NCI-H526 treated with DMSO at 0.1 percent for 48 hours (cell line): ENCODE measurements at regions not wholly inside any gene's neighbourhood (a gene's known extent, or its start where the extent isn't known, plus 50 kb on each side); places are given as distances from the start of the nearest gene placed in this dataset.
A peak's percentile ranks its signal among the peaks of the same experiment; 100 is the strongest.
"Not testable (repeated sequence)": the region's sequence is repeated elsewhere in the genome, so short reads cannot be mapped to it uniquely, and the experiment has no call there.

Experiments used
- DNase-seq: peaks from one replicate; lab custom pipeline; 2025; lab: John Stamatoyannopoulos, UW

DNA sequence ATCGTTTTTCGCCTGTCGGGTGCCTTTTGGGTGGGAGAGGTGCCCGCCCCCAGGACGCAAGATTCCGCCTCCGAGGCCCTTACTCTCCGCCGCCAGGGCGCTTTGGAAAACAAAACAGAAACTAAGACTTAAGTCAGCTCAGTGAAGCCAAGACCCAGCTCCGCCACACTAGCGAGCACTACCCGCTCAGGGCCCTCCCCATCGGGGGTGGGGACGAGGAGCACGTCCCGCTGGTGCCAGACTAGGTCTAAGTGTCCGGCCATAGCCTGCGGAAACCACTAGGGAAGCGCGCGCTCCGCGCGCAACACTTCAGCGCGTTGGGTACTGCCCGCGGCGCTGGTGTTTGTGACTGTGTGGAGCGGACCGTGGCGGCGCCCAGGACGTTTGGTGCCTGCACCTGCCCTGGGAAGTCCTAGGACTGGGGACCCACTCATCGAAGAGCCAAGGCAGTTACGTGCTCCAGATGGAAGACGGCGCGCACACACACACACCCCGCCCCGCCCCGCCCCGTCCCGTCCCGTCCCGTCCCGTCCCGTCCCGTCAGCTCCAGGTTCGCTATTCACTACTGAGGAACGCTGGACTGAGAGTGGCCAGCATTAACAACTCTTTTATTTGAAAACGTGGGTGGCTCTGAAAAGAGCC lies 57.6 kb upstream of the BOLA1 start:
- not testable (repeated sequence) for DNase-seq

DNA sequence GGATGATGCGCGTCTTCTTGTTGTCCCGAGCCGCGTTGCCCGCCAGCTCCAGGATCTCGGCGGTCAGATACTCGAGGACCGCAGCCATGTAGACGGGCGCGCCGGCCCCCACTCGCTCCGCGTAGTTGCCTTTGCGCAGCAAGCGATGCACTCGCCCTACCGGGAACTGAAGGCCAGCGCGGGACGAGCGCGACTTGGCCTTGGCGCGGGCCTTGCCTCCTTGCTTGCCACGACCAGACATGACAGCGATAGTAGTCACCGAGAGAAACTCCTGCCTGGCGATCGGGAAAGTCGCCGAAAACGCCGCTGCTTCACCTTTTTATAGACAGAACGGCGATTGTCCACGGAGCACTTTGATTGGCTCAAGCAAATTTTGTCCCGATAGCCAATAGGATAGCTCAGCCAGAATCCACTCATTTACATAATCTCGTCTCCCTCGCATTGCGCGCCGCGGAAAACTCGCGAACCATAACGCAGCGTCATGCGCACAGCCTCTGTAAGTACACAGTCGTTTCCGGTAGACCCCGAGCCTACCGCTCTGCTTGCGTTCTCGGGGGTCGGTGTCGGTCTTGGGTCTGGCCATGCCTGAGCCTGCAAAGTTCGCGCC lies 56.8 kb upstream of the BOLA1 start:
- not testable (repeated sequence) for DNase-seq

DNA sequence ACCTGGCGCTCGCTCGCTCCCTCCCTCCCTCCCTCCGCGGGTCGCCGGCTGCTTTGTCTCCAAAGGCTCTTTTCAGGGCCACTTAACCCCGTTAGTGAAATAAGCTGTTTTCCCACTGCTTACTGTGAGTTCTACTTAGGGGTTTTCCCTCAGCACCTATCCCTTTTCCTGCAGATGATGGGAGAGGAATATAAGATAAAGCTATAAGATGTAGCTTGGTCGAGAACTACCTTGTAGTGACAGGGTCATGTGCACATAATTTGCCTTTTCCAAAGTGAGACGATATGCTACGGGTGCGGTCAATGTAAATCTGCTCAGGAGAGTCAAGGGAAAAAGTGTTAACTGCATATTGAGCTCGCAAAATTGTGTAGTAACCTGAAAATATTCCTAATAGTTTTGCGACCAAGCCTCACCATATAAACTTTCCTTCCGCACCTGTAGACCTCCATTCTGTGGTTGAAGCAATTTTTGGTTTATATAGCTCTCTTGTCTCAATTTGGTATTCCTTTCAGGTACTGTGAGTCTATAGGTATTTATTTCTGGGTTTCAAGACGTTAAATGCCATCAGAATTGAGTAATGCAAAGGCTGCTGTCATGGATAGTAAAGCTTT lies 55.8 kb upstream of the BOLA1 start:
- peak; percentile 81 for DNase-seq

DNA sequence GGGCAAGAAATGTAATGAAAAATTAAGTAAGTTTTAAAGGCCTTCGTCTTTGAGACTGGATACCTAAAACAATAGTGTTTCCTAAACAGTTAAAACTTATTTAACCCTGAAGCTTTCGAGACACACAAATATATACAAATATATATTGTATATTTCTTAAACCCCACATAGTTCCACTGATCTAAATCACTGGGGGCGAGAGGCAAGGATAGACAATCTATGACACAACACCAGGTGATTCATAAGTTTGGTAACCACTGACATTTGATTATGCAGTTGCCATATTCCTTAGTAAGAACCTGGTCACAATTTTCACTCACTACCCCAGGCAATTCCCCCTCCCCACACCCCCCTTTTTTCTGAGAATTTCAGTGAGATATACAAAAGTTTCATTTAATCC lies 55.3 kb upstream of the BOLA1 start:
- DNase-seq: peak; percentile 59

DNA sequence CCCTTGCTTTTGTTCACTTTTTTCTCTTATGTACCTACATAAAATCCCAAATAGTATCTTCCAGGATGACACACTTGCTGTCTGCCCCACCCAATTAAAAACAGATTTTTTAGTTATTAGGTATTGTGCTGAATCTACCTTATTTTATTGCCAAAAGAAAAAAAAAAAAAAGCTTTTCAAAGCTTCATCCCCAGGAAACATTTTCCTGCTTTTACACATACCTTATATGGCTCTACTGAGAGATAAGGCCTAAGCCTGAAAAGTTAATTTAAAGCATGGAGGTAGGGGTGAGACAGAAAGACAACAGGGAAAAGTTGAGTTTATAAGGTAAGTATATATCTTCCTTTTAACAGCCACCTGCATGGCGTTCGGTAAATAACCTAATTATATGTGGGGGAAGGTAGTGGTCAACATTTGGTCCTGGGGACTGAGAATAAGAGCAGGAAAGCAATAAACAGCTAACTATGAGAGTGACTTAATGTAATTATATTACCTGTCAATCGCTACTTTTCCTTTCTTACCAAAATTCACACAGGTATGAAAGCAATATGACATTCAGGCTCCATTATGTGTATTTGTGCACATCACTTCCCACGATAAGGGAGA lies 54.6 kb upstream of the BOLA1 start:
- DNase-seq: no peak

DNA sequence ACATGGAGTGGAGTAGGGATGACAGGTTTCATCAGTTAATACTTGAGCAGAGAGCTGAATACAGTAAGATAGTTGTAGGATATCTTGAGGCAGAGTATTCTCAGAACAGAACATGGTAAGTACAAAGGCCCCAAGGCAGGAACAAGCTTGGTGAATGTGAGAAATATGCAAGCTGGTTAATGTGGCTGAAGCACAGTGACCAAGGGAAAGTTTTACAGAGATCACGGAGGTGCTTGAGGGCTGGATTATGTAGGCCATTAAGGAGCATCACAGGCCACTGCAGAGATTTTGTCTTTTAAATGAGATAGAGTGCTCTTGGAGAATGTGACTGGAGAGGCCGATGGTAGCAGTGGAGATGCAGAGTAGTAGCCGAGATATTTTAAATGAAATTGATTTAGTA lies 54.0 kb upstream of the BOLA1 start:
- no peak for DNase-seq

DNA sequence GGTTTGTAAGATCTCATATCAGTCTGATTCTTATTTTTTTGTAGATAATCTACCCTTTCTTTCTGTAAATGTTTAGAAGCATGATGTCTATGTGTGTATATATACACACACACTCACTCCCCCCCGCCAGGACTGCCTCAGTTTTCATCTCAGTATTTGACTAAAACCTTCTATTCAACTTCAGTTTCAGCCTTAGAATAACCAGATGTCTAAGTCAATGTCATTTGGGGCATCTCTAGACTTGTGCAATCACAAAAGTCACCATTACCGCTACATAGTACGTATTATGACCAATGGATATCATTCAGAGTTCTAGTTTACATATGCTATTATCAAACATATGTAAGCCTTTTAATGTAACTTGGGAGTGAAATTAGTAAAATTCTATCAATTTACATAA lies 53.3 kb upstream of the BOLA1 start:
- no peak for DNase-seq

DNA sequence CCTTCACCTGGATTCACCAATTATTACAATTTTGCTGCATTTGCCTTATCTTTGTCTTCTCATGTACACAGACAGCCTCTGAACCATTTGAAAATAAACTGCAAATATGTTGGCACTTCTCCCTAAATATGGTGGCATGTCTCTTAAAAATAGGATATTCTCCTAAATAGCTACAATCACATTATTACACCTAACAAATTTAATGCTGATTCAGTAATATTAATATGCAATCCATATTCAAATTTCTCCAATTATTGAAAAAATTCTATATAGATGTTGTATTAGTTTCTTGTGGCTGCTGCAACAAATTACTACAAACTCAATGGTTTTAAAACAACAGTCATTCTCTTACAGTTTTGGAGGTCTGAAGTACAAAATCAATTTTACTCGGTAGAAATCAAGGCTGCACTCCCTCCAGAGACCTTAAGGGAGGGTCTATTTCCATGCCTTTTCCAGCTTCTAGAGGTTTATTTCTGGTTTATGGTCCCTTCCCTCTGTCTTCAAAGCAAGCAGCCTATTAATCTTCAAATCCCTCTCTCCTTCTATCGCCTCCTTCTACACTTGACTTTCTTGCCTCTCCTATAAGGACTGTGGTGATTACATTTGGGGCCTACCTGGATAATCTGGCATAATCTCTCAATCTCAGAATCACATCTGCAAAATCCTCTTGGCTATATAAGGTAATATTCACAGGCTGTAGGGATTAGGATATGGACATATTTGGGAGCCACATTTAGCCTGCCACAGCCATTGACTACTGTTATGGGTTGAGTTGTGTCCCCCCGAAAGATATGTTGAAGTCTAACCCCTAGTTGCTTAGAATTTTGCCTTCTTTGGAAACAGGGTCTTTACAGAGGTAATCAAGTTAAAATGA lies 52.5 kb upstream of the BOLA1 start:
- no peak for DNase-seq

DNA sequence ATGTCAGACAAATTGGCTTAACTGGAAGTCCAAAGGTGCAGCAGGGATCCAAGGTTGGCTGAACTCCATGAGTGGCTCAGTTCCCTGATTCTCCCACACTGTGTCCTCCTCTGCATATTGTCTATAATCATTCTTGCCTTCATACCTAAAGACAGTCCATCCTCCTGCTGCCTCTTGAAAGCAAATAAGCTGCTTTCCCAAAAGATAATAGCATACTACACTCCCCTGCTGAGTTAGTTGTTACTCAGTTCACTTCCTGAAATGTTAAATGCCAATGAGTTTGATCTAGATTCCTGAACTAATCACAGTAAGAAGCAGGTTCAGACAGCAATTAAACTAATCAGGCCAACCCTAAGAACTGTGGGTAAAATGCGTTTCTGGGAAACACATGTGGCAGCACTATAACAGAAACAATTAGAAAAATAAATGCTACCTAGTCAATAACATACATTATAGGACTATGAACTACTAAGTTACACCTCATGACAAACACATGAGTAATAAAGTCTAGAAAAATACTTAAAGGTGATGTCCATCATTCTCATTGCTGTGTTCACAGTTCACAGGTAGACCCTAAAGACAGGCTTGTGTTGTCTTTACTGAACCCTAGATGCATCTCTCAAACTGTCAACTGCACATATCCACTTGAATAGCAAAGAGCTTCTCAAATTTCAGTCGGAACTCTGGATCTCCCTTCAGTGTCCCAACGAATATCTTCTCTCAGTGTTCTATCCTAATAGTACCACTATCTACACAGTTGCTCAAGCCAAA lies 50.8 kb upstream of the BOLA1 start:
- DNase-seq: peak; percentile 77

DNA sequence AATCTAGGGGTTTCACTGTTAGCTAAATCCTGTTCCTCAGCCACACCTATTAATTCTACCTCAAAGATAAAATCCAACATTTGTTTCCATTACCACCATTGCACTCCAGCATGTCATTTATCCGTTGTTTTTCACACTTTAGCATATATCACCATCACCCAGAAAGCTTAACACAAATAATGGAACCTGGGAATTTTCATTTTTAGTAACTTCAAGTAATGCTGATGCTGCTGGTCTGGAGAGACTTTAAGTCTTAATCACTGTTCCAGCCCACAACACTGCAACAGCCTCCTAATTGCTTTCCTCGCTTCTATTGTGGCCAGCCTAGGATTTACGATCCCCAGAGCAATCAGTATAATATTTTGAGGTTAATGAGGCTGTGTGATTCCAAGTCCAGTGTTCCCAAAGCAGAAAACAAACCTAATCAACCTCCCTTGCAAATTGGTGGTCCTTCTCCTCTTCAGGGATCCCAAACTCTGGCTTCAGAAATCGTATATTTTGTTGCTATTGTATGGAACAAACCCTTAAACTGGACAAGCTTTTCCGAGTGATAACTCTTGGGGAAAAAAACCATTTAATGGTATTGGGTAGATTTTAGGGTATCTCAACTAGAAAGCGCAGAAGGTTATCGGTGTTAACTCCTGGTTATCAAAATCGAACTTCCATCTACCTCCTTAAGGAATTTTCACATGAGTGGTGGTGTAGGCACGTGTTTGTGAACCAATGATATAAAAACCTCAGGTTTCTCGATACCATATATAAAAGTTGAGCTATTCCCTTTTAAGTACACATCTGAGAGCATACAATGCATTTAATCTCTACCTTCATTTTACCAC lies 50.0 kb upstream of the BOLA1 start:
- DNase-seq: no peak
